WTC11 (cell line): ENCODE measurements at regions not wholly inside any gene's neighbourhood (a gene's known extent, or its start where the extent isn't known, plus 50 kb on each side); places are given as distances from the start of the nearest gene placed in this dataset.

Experiments
- ATAC-seq: fragments of 200-7000 bp; cut with Tn5 transposase; 2 replicates; pipeline ENCODE4 v1.10.0; 2021; ENCODE audit warnings: mild to moderate bottlenecking, moderate library complexity
- CTCF ChIA-PET: fragments of 300-600 bp; sonication (Branson Sonifier 250); formaldehyde crosslinking; loops from one replicate; lab custom pipeline; 2021; ENCODE audit warnings: antibody characterized with exemption; lab: Charles Lee
- POLR2A ChIA-PET: fragments of 350-600 bp; sonication (Branson Sonifier 250); formaldehyde crosslinking; loops from one replicate; lab custom pipeline; 2021; ENCODE audit warnings: antibody characterized with exemption; lab: Charles Lee
- DNase-seq: peaks from one replicate; pipeline ENCODE4 v3.0.0; 2021; ENCODE audit warnings: low spot score
- H3K27ac Mint-ChIP-seq: 2 replicates; pipeline ENCODE4 v1.8.0; 2021; ENCODE audit warnings: mixed read lengths
- H3K27me3 Mint-ChIP-seq: 2 replicates; pipeline ENCODE4 v1.8.0; 2021; ENCODE audit warnings: low read depth, mild to moderate bottlenecking, moderate library complexity, mixed read lengths
- H3K36me3 Mint-ChIP-seq: 2 replicates; pipeline ENCODE4 v1.8.0; 2021; ENCODE audit warnings: mixed read lengths
- H3K4me1 Mint-ChIP-seq: 2 replicates; pipeline ENCODE4 v1.8.0; 2022; ENCODE audit warnings: mixed read lengths
- H3K4me3 Mint-ChIP-seq: 2 replicates; pipeline ENCODE4 v1.8.0; 2021; ENCODE audit warnings: mild to moderate bottlenecking, moderate library complexity, mixed read lengths
- H3K9me3 Mint-ChIP-seq: 2 replicates; pipeline ENCODE4 v1.8.0; 2021; ENCODE audit warnings: mixed read lengths
- CBFB ChIP-seq: sonication (generic); formaldehyde crosslinking; IDR thresholded peaks from 2 replicates; pipeline ENCODE4 v1.8.1; 2022; ENCODE audit warnings: mild to moderate bottlenecking, low read depth, missing genetic modification reagents
- CREM ChIP-seq: sonication (generic); formaldehyde crosslinking; IDR thresholded peaks from 2 replicates; pipeline ENCODE4 v1.8.1; 2022; ENCODE audit warnings: mild to moderate bottlenecking, missing genetic modification reagents, moderate library complexity
- ETV6 ChIP-seq: sonication (generic); formaldehyde crosslinking; IDR thresholded peaks from 2 replicates; pipeline ENCODE4 v1.8.1; 2022; ENCODE audit warnings: mild to moderate bottlenecking, missing genetic modification reagents
- HMGA2 ChIP-seq: fragments of 250-450 bp; sonication (Bioruptor Pico); IDR thresholded peaks from 2 replicates; pipeline ENCODE4 v1.4.0; 2021; ENCODE audit warnings: mild to moderate bottlenecking, moderate library complexity
- NR2C2 ChIP-seq: sonication (generic); formaldehyde crosslinking; IDR thresholded peaks from 2 replicates; pipeline ENCODE4 v1.8.0; 2022; ENCODE audit warnings: mild to moderate bottlenecking, missing genetic modification reagents
- NR3C1 ChIP-seq: sonication (generic); formaldehyde crosslinking; conservative IDR thresholded peaks from 2 replicates; pipeline ENCODE4 v1.8.1; 2023; ENCODE audit warnings: low read depth, mild to moderate bottlenecking, missing genetic modification reagents
- RELA ChIP-seq: sonication (generic); formaldehyde crosslinking; IDR thresholded peaks from 2 replicates; pipeline ENCODE4 v1.8.1; 2022; ENCODE audit warnings: missing genetic modification reagents, mild to moderate bottlenecking, borderline replicate concordance
- SP1 ChIP-seq: sonication (generic); formaldehyde crosslinking; conservative IDR thresholded peaks from 2 replicates; pipeline ENCODE4 v1.8.1; 2022; ENCODE audit warnings: missing genetic modification reagents
- ZNF121 ChIP-seq: sonication (generic); formaldehyde crosslinking; IDR thresholded peaks from 2 replicates; pipeline ENCODE4 v1.8.0; 2023; ENCODE audit warnings: missing genetic modification reagents
- ZNF317 ChIP-seq: sonication (generic); formaldehyde crosslinking; IDR thresholded peaks from 2 replicates; pipeline ENCODE4 v1.8.1; 2023; ENCODE audit warnings: low read depth, mild to moderate bottlenecking, moderate library complexity, missing genetic modification reagents, borderline replicate concordance
- ZNF396 ChIP-seq: fragments of 250-450 bp; sonication (Bioruptor Pico); IDR thresholded peaks from 2 replicates; pipeline ENCODE4 v1.8.0; 2021; ENCODE audit warnings: mild to moderate bottlenecking, moderate library complexity, borderline replicate concordance
- ZNF671 ChIP-seq: fragments of 250-450 bp; sonication (Bioruptor Pico); IDR thresholded peaks from 2 replicates; pipeline ENCODE4 v1.8.0; 2021; ENCODE audit warnings: mild to moderate bottlenecking
- TF ChIP-seq, protein P1 (sequence below): sonication (generic); formaldehyde crosslinking; conservative IDR thresholded peaks from 2 replicates; pipeline ENCODE4 v1.8.1; 2022; ENCODE audit warnings: mild to moderate bottlenecking, missing genetic modification reagents
- TF ChIP-seq, protein P2 (sequence below): sonication (generic); formaldehyde crosslinking; IDR thresholded peaks from 2 replicates; pipeline ENCODE4 v1.8.0; 2023; ENCODE audit warnings: missing genetic modification reagents, mild to moderate bottlenecking, borderline replicate concordance
- TF ChIP-seq, protein P3 (sequence below): sonication (generic); formaldehyde crosslinking; IDR thresholded peaks from 2 replicates; pipeline ENCODE4 v1.8.1; 2023; ENCODE audit warnings: mild to moderate bottlenecking, missing genetic modification reagents, moderate library complexity
- TF ChIP-seq, protein P4 (sequence below): fragments of 250-450 bp; sonication (Bioruptor Pico); IDR thresholded peaks from 2 replicates; pipeline ENCODE4 v1.9.0; 2021; ENCODE audit warnings: mild to moderate bottlenecking
- TF ChIP-seq, protein P5 (sequence below): fragments of 250-450 bp; sonication (Bioruptor Pico); IDR thresholded peaks from 2 replicates; pipeline ENCODE4 v1.8.0; 2021; ENCODE audit warnings: mild to moderate bottlenecking
- TF ChIP-seq, protein P6 (sequence below): sonication (generic); formaldehyde crosslinking; IDR thresholded peaks from 2 replicates; pipeline ENCODE4 v1.8.1; 2023; ENCODE audit warnings: mild to moderate bottlenecking, missing genetic modification reagents

DNA sequence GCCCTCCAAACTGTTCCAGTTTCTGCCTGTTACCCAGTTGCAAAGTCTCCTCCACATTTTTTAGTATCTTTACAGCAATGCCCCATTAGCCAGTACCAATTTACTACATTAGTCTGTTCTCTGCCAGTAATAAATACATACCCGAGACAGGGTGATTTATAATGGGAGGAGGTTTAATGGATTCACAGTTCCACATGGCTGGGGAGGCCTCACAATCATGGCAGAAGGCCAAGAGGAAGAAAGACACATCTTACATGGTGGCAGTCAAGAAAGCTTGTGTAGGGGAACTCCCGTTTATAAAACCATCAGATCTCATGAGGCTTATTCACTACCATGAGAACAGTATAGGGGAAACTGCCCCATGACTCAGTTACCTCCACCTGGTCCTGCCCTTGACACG, 600.7 kb upstream of the CDH6 start (continued):
- no peak for TF ChIP-seq RELA (CRISPR knock-in tag)
- TF ChIP-seq, all 79 proteins: peak for 0

DNA sequence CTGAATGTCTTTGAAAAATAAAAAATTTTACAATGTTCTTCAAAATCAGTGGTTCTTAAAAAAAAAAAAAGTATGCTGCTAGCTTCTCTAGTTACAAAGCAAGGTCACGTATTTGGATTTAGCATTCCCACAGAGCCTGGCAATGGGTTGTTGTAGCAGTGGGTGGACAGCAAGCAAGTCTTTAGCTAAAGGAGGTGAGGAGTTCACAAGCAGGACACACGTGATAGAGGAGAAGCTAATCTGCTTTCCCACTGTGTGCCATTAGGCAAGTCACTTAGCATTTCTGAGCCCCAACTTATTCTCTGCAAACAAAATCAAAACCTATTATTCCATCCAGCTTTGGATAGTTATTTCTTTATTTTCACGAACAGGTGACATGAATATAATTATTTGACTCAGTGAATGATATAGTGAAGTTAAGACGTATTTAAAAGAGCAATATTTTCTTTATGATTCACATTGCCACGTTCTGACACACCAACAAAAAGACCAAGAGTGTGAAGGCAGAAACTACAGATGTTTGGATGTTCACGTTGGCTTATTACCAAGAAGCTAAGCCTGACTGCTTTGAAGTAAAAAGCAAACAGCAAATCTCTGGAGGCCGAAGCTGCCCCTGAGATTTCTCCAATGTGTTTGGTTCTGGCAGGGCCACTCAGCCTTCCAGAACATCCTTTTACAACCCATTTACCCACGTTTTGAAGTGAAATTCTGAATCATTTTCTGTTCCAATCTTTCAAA, 612.1 kb upstream of the CDH6 start:
- POLR2A ChIA-PET, result no interaction called here
- peaks cover 31% of the 10 kb centered on the region for H3K4me1 Mint-ChIP-seq
- H3K4me3 Mint-ChIP-seq, result no peak overlapping the region
- ATAC-seq, result peak; percentile 72
- H3K27ac Mint-ChIP-seq, result no peak overlapping the region
- H3K9me3 Mint-ChIP-seq, result peaks cover 4% of the 10 kb centered on the region
- CTCF ChIA-PET, result interaction anchor here (1.4 kb wide), 1 partner anchor 113 kb away, joined by 3 read pairs; no protein-coding TSS in a partner anchor
- H3K36me3 Mint-ChIP-seq, result no peaks in the 10 kb centered on the region
- no peak for DNase-seq
- TF ChIP-seq, protein P1, sequence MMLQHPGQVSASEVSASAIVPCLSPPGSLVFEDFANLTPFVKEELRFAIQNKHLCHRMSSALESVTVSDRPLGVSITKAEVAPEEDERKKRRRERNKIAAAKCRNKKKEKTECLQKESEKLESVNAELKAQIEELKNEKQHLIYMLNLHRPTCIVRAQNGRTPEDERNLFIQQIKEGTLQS (CRISPR knock-in tag), result no peak
- TF ChIP-seq ETV6, result no peak
- TF ChIP-seq, protein P2, sequence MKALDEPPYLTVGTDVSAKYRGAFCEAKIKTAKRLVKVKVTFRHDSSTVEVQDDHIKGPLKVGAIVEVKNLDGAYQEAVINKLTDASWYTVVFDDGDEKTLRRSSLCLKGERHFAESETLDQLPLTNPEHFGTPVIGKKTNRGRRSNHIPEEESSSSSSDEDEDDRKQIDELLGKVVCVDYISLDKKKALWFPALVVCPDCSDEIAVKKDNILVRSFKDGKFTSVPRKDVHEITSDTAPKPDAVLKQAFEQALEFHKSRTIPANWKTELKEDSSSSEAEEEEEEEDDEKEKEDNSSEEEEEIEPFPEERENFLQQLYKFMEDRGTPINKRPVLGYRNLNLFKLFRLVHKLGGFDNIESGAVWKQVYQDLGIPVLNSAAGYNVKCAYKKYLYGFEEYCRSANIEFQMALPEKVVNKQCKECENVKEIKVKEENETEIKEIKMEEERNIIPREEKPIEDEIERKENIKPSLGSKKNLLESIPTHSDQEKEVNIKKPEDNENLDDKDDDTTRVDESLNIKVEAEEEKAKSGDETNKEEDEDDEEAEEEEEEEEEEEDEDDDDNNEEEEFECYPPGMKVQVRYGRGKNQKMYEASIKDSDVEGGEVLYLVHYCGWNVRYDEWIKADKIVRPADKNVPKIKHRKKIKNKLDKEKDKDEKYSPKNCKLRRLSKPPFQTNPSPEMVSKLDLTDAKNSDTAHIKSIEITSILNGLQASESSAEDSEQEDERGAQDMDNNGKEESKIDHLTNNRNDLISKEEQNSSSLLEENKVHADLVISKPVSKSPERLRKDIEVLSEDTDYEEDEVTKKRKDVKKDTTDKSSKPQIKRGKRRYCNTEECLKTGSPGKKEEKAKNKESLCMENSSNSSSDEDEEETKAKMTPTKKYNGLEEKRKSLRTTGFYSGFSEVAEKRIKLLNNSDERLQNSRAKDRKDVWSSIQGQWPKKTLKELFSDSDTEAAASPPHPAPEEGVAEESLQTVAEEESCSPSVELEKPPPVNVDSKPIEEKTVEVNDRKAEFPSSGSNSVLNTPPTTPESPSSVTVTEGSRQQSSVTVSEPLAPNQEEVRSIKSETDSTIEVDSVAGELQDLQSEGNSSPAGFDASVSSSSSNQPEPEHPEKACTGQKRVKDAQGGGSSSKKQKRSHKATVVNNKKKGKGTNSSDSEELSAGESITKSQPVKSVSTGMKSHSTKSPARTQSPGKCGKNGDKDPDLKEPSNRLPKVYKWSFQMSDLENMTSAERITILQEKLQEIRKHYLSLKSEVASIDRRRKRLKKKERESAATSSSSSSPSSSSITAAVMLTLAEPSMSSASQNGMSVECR (CRISPR knock-in tag), result no peak
- TF ChIP-seq, protein P3, sequence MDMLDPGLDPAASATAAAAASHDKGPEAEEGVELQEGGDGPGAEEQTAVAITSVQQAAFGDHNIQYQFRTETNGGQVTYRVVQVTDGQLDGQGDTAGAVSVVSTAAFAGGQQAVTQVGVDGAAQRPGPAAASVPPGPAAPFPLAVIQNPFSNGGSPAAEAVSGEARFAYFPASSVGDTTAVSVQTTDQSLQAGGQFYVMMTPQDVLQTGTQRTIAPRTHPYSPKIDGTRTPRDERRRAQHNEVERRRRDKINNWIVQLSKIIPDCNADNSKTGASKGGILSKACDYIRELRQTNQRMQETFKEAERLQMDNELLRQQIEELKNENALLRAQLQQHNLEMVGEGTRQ (CRISPR knock-in tag), result peak; percentile 52; the same call in 1 of the 2 replicates
- no peaks in the 10 kb centered on the region; the same call in 1 of the 2 replicates for H3K27me3 Mint-ChIP-seq

DNA sequence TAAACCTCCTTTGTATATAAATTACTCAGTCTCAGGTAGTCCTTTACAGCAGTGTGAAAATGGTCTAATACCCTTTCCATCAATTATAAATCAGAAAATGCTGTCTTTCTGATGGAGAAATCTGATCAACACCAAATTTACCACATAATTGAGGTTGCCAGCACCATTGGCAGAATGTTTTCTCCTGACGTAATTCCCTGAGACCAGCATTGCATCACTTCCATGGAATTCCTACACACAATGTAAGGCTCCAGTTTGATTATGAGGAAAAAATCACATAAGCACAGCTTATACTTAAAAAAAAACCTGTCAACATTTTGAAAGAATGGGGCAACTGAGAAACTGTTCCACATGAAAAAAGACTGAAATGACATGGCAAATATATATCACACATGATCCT, 618.7 kb upstream of the CDH6 start:
- Mint-ChIP-seq H3K4me3 (no peak overlapping the region), H3K9me3 (peaks cover 12% of the 10 kb centered on the region), H3K27ac (no peak overlapping the region), H3K36me3 (no peaks in the 10 kb centered on the region), H3K4me1 (no peaks in the 10 kb centered on the region), H3K27me3 (no peaks in the 10 kb centered on the region)
- DNase-seq, result no peak
- TF ChIP-seq SP1 (CRISPR knock-in tag) (no peak), ZNF396 (no peak), NR3C1 (CRISPR knock-in tag) (no peak), ZNF121 (CRISPR knock-in tag) (no peak), ETV6 (no peak), CREM (CRISPR knock-in tag) (no peak), ZNF317 (CRISPR knock-in tag) (no peak), CBFB (CRISPR knock-in tag) (no peak), HMGA2 (no peak), NR2C2 (CRISPR knock-in tag) (no peak), ZNF671 (no peak)
- TF ChIP-seq, protein P4, sequence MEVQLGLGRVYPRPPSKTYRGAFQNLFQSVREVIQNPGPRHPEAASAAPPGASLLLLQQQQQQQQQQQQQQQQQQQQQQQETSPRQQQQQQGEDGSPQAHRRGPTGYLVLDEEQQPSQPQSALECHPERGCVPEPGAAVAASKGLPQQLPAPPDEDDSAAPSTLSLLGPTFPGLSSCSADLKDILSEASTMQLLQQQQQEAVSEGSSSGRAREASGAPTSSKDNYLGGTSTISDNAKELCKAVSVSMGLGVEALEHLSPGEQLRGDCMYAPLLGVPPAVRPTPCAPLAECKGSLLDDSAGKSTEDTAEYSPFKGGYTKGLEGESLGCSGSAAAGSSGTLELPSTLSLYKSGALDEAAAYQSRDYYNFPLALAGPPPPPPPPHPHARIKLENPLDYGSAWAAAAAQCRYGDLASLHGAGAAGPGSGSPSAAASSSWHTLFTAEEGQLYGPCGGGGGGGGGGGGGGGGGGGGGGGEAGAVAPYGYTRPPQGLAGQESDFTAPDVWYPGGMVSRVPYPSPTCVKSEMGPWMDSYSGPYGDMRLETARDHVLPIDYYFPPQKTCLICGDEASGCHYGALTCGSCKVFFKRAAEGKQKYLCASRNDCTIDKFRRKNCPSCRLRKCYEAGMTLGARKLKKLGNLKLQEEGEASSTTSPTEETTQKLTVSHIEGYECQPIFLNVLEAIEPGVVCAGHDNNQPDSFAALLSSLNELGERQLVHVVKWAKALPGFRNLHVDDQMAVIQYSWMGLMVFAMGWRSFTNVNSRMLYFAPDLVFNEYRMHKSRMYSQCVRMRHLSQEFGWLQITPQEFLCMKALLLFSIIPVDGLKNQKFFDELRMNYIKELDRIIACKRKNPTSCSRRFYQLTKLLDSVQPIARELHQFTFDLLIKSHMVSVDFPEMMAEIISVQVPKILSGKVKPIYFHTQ (CRISPR knock-in tag), result no peak
- TF ChIP-seq, protein P5, sequence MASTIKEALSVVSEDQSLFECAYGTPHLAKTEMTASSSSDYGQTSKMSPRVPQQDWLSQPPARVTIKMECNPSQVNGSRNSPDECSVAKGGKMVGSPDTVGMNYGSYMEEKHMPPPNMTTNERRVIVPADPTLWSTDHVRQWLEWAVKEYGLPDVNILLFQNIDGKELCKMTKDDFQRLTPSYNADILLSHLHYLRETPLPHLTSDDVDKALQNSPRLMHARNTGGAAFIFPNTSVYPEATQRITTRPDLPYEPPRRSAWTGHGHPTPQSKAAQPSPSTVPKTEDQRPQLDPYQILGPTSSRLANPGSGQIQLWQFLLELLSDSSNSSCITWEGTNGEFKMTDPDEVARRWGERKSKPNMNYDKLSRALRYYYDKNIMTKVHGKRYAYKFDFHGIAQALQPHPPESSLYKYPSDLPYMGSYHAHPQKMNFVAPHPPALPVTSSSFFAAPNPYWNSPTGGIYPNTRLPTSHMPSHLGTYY (CRISPR knock-in tag), result no peak
- TF ChIP-seq, protein P1 (CRISPR knock-in tag), result no peak
- TF ChIP-seq, protein P6, sequence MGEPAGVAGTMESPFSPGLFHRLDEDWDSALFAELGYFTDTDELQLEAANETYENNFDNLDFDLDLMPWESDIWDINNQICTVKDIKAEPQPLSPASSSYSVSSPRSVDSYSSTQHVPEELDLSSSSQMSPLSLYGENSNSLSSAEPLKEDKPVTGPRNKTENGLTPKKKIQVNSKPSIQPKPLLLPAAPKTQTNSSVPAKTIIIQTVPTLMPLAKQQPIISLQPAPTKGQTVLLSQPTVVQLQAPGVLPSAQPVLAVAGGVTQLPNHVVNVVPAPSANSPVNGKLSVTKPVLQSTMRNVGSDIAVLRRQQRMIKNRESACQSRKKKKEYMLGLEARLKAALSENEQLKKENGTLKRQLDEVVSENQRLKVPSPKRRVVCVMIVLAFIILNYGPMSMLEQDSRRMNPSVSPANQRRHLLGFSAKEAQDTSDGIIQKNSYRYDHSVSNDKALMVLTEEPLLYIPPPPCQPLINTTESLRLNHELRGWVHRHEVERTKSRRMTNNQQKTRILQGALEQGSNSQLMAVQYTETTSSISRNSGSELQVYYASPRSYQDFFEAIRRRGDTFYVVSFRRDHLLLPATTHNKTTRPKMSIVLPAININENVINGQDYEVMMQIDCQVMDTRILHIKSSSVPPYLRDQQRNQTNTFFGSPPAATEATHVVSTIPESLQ, result no peak
- POLR2A ChIA-PET, result no interaction called here
- ATAC-seq, result no peak
- CTCF ChIA-PET, result no interaction called here
